ENCODE measurements at regions not wholly inside any gene's neighbourhood (a gene's known extent, or its start where the extent isn't known, plus 50 kb on each side); places are given as distances from the start of the nearest gene placed in this dataset.

DNA sequence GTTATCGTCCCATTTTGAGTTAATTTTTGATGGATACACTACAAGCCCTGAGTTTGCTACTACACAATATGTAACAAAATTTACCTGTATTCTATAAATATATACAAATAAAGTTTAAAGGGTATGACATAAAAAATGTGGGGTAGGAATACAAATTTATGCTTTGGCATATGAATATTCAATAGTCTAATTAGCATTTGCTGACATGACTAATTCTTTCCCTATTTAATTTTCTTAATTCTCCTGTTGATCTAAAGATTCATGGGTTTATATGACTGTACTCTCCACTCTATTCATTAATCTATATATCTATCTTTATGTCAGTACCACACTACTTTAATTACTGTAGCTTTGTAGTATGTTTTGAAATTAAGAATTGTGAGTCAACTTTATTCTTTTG, 1840.7 kb upstream of the FLRT2 start:
- TF ChIP-seq POLR2AphosphoS5 (IDR thresholded peaks at IDR 0.05; ENCODE audit: low read depth, low read length), result no peak
- TF ChIP-seq, protein P1, sequence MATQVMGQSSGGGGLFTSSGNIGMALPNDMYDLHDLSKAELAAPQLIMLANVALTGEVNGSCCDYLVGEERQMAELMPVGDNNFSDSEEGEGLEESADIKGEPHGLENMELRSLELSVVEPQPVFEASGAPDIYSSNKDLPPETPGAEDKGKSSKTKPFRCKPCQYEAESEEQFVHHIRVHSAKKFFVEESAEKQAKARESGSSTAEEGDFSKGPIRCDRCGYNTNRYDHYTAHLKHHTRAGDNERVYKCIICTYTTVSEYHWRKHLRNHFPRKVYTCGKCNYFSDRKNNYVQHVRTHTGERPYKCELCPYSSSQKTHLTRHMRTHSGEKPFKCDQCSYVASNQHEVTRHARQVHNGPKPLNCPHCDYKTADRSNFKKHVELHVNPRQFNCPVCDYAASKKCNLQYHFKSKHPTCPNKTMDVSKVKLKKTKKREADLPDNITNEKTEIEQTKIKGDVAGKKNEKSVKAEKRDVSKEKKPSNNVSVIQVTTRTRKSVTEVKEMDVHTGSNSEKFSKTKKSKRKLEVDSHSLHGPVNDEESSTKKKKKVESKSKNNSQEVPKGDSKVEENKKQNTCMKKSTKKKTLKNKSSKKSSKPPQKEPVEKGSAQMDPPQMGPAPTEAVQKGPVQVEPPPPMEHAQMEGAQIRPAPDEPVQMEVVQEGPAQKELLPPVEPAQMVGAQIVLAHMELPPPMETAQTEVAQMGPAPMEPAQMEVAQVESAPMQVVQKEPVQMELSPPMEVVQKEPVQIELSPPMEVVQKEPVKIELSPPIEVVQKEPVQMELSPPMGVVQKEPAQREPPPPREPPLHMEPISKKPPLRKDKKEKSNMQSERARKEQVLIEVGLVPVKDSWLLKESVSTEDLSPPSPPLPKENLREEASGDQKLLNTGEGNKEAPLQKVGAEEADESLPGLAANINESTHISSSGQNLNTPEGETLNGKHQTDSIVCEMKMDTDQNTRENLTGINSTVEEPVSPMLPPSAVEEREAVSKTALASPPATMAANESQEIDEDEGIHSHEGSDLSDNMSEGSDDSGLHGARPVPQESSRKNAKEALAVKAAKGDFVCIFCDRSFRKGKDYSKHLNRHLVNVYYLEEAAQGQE (IDR thresholded peaks at IDR 0.05; ENCODE audit: insufficient read depth in 1 of 2, low read depth in 2 of 2, low read length in 2 of 2), result no peak
- no peak for TF ChIP-seq TAF1 (IDR thresholded peaks at IDR 0.05; ENCODE audit: borderline replicate concordance, insufficient read depth, low read length)
- no peak for TF ChIP-seq SIN3A (IDR thresholded peaks at IDR 0.05; ENCODE audit: borderline replicate concordance, insufficient read depth, low read length)
